ENCODE measurements at regions not wholly inside any gene's neighbourhood (a gene's known extent, or its start where the extent isn't known, plus 50 kb on each side); places are given as distances from the start of the nearest gene placed in this dataset.
"Not testable (repeated sequence)": the region's sequence is repeated elsewhere in the genome, so short reads cannot be mapped to it uniquely, and the experiment has no call there.

GRCh38 chr1:143905214-143906179, 66.3 kb downstream of the FAM72C start:
- POLR2A ChIA-PET; FAIRE-seq; DNase-seq (ENCODE audit: low read depth in 1 of 2, low spot score in 1 of 2); H3K4me1 ChIP-seq; H3K4me2 ChIP-seq; H3K9me3 ChIP-seq; CTCF ChIA-PET; H3K27ac ChIP-seq; H3K4me3 ChIP-seq: not testable (repeated sequence)
- peak in 1 of 2 experiments; percentile 75; a peak in 3 of 6 replicates for ATAC-seq
- WGBS (ENCODE audit: missing lambda C conversion rate): 93% methylated on average over 30 of the region's 62 CpGs

- H3K9me3 ChIP-seq; DNase-seq (ENCODE audit: low read depth in 1 of 2, low spot score in 1 of 2); FAIRE-seq; H3K4me1 ChIP-seq; CTCF ChIA-PET; POLR2A ChIA-PET: not testable (repeated sequence)
- ATAC-seq: peak; percentile 94
- Histone ChIP-seq H3K4me3 (peak overlapping the region; percentile 58), H3K27ac (peak overlapping the region; percentile 45 to 48; a peak in 2 of 6 replicates), H3K4me2 (peak overlapping the region; percentile 62; the same call in 2 of the 3 replicates)
- 7% methylated on average over 12 of the region's 12 CpGs for WGBS (ENCODE audit: missing lambda C conversion rate)
These were observed 67.2 kb downstream of the FAM72C start for GRCh38 chr1:143904622-143904979.

- CTCF ChIA-PET, H3K4me1 ChIP-seq, POLR2A ChIA-PET, H3K9me3 ChIP-seq, FAIRE-seq: not testable (repeated sequence)
- Histone ChIP-seq H3K4me2 (peak overlapping the region; percentile 62; the same call in 2 of the 3 replicates), H3K4me3 (peak overlapping the region; percentile 58), H3K27ac (peak overlapping the region; percentile 45 to 48; a peak in 2 of 6 replicates)
- ATAC-seq (peak; percentile 71 to 84), DNase-seq (ENCODE audit: low read depth in 1 of 2, low spot score in 1 of 2) (peak in 1 of 2 experiments; percentile 65)
- TF ChIP-seq MAX (IDR thresholded peaks at IDR 0.05) (0 out of 2 replicates have a peak, but pooled peaks have one; percentile 49), REST (IDR thresholded peaks at IDR 0.05) (peak; percentile 62; the same call in 1 of the 2 replicates), CHD2 (IDR thresholded peaks at IDR 0.05; ENCODE audit: low read length, partially characterized antibody) (peak; percentile 64), E2F6 (IDR thresholded peaks at IDR 0.05; ENCODE audit: borderline replicate concordance, low read depth) (peak; percentile 47; the same call in 1 of the 2 replicates), PHF8 (IDR thresholded peaks at IDR 0.05; ENCODE audit: borderline replicate concordance, low read depth) (peak; percentile 20; the same call in 1 of the 2 replicates)
- WGBS (ENCODE audit: missing lambda C conversion rate): 12% methylated on average over 19 of the region's 48 CpGs
These were observed 67.7 kb downstream of the FAM72C start for GRCh38 chr1:143903899-143904621.

GRCh38 chr1:143896377-143896776, 75.4 kb downstream of the FAM72C start:
- H3K4me3 ChIP-seq; CTCF ChIA-PET; DNase-seq (ENCODE audit: low read depth in 1 of 2, low spot score in 1 of 2); H3K4me2 ChIP-seq; H3K27ac ChIP-seq; H3K4me1 ChIP-seq; H3K9me3 ChIP-seq; FAIRE-seq; POLR2A ChIA-PET; ATAC-seq: not testable (repeated sequence)
- WGBS (ENCODE audit: missing lambda C conversion rate): no CpG with 5 or more reads among the region's 1 CpG

Data from A549 (cell line).